ENCODE measurements at regions not wholly inside any gene's neighbourhood (a gene's known extent, or its start where the extent isn't known, plus 50 kb on each side); places are given as distances from the start of the nearest gene placed in this dataset.

- Histone ChIP-seq H3K9ac (replicated peaks in 1 of 4; ENCODE audit: extremely low read depth in 1 of 4, low read depth in 3 of 4, low read length in 3 of 4) (no peak overlapping the region), H3K27me3 (replicated peaks in 1 of 4; ENCODE audit: control insufficient read depth in 3 of 4, extremely low read depth in 1 of 4, insufficient read depth in 3 of 4, low read length in 3 of 4) (no peaks in the 10 kb centered on the region), H3K4ac (replicated peaks; ENCODE audit: insufficient read length, low read depth, low read length) (no peak overlapping the region), H2AK5ac (ENCODE audit: low read depth, low read length) (no peak overlapping the region), H3K4me2 (ENCODE audit: insufficient read depth in 1 of 2, low read depth in 2 of 2, low read length in 2 of 2) (no peak overlapping the region), H4K8ac (ENCODE audit: extremely low read depth, insufficient read depth, low read length) (no peak overlapping the region), H2BK5ac (ENCODE audit: low read depth, low read length) (no peak overlapping the region), H2BK20ac (ENCODE audit: low read length) (no peak overlapping the region), H3K27ac (ENCODE audit: low read depth, low read length) (no peak overlapping the region), H3K9me3 (ENCODE audit: insufficient read depth in 2 of 2, low read depth in 1 of 2, low read length in 1 of 2) (no peaks in the 10 kb centered on the region), H2BK120ac (replicated peaks; ENCODE audit: low read depth, low read length) (no peak overlapping the region), H3K79me2 (ENCODE audit: control insufficient read depth in 1 of 2, insufficient read depth in 2 of 2, low read length in 2 of 2) (no peaks in the 10 kb centered on the region), H3K23ac (ENCODE audit: insufficient read length) (no peak overlapping the region), H3K4me1 (replicated peaks in 1 of 4; ENCODE audit: control insufficient read depth in 3 of 4, insufficient read depth in 4 of 4, low read length in 3 of 4) (no peaks in the 10 kb centered on the region), H3K23me2 (ENCODE audit: low read depth, low read length) (no peaks in the 10 kb centered on the region), H2BK12ac (ENCODE audit: low read depth, low read length) (no peak overlapping the region), H3K79me1 (ENCODE audit: low read depth, low read length) (no peaks in the 10 kb centered on the region), H3K18ac (ENCODE audit: extremely low read depth, low read length) (no peak overlapping the region), H4K20me1 (replicated peaks in 1 of 2; ENCODE audit: control insufficient read depth in 1 of 2, insufficient read depth in 2 of 2, low read length in 2 of 2) (no peaks in the 10 kb centered on the region), H3K14ac (ENCODE audit: insufficient read length) (no peak overlapping the region), H3K36me3 (ENCODE audit: control insufficient read depth in 2 of 4, insufficient read depth in 4 of 4, low read length in 3 of 4) (no peaks in the 10 kb centered on the region; a peak in 1 of 8 replicates), H2BK15ac (ENCODE audit: low read length) (no peak overlapping the region), H3K56ac (replicated peaks; ENCODE audit: insufficient read length, low read depth, low read length) (no peak overlapping the region), H4K5ac (ENCODE audit: insufficient read length, low read depth, low read length) (no peak overlapping the region), H2AFZ (ENCODE audit: low read length) (no peak overlapping the region), H3K4me3 (ENCODE audit: extremely low read depth in 1 of 4, insufficient read depth in 2 of 4, low read depth in 3 of 4, low read length in 4 of 4) (no peak overlapping the region), H4K91ac (replicated peaks; ENCODE audit: insufficient read length, low read length) (no peak overlapping the region)
- WGBS, 2 experiments (ENCODE audit: extremely low coverage in 1 of 2, insufficient coverage in 1 of 2, insufficient read length in 1 of 2, insufficient replicate concordance in 2 of 2, low coverage in 1 of 2, low lambda C conversion rate in 2 of 2, missing lambda C conversion rate in 1 of 2): 88% methylated on average over 3 of the region's 3 CpGs; no CpG with 5 or more reads in 1 of the 2 experiments
- ChIA-PET POLR2A (ENCODE audit: partially characterized antibody) (no interaction called here), CTCF (ENCODE audit: partially characterized antibody) (interaction anchor here (0.7 to 1.4 kb wide), 3 partner anchors 10 to 139 kb away, joined by 3 read pairs; no protein-coding TSS in a partner anchor)
- FAIRE-seq (no peak), DNase-seq (ENCODE audit: low read depth in 1 of 2, low spot score in 2 of 2) (no peak)
- TF ChIP-seq SIRT6 (IDR thresholded peaks at IDR 0.05; ENCODE audit: low read length) (no peak), TBP (IDR thresholded peaks at IDR 0.05; ENCODE audit: low read depth, low read length) (no peak), BRCA1 (IDR thresholded peaks at IDR 0.05; ENCODE audit: low read depth, low read length) (no peak), CBX8 (IDR thresholded peaks at IDR 0.05; ENCODE audit: borderline replicate concordance, low read depth, low read length) (no peak)
Observed at GRCh38 chr6:19333936-19334335, 503.2 kb upstream of the ID4 start.

Data from H1 (cell line).